SK-N-DZ (cell line): ENCODE measurements at regions not wholly inside any gene's neighbourhood (a gene's known extent, or its start where the extent isn't known, plus 50 kb on each side); places are given as distances from the start of the nearest gene placed in this dataset.

Source experiments
- DNase-seq: peaks from one replicate; pipeline ENCODE4 v3.0.0-alpha.2; 2015; ENCODE audit warnings: low spot score

GRCh38 chr18:44497311-44497710, 183.4 kb upstream of the SETBP1 start:
- no peak for DNase-seq

GRCh38 chr18:44497757-44498490, 182.8 kb upstream of the SETBP1 start:
- peak; percentile 77 for DNase-seq

GRCh38 chr18:44500808-44501610, 179.7 kb upstream of the SETBP1 start:
- no peak for DNase-seq

GRCh38 chr18:44502221-44502620, 178.5 kb upstream of the SETBP1 start:
- no peak for DNase-seq

GRCh38 chr18:44502790-44503189, 177.9 kb upstream of the SETBP1 start:
- no peak for DNase-seq

GRCh38 chr18:44503854-44504253, 176.8 kb upstream of the SETBP1 start:
- no peak for DNase-seq

- no peak for DNase-seq
Measured at GRCh38 chr18:44507729-44508325, 172.9 kb upstream of the SETBP1 start.

- no peak for DNase-seq
Measured at GRCh38 chr18:44508474-44508873, 172.2 kb upstream of the SETBP1 start.

GRCh38 chr18:44509048-44509447, 171.6 kb upstream of the SETBP1 start:
- no peak for DNase-seq

GRCh38 chr18:44510390-44510789, 170.3 kb upstream of the SETBP1 start:
- no peak for DNase-seq

GRCh38 chr18:44513233-44513632, 167.5 kb upstream of the SETBP1 start:
- no peak for DNase-seq

- DNase-seq = no peak
Measured at GRCh38 chr18:44514106-44514505, 166.6 kb upstream of the SETBP1 start.

GRCh38 chr18:44514766-44515165, 165.9 kb upstream of the SETBP1 start:
- no peak for DNase-seq

- no peak for DNase-seq
Measured at GRCh38 chr18:44516450-44516849, 164.2 kb upstream of the SETBP1 start.

- DNase-seq = no peak
Measured at GRCh38 chr18:44517136-44517535, 163.6 kb upstream of the SETBP1 start.

GRCh38 chr18:44518091-44518615, 162.5 kb upstream of the SETBP1 start:
- no peak for DNase-seq

- DNase-seq = no peak
Measured at GRCh38 chr18:44518666-44519065, 162.0 kb upstream of the SETBP1 start.

- no peak for DNase-seq
Measured at GRCh38 chr18:44520981-44521667, 159.6 kb upstream of the SETBP1 start.

GRCh38 chr18:44521668-44522022, 159.0 kb upstream of the SETBP1 start:
- no peak for DNase-seq

- DNase-seq = no peak
Measured at GRCh38 chr18:44526705-44527415, 153.8 kb upstream of the SETBP1 start.

GRCh38 chr18:44533071-44533470, 147.6 kb upstream of the SETBP1 start:
- no peak for DNase-seq
